ENCODE measurements at regions not wholly inside any gene's neighbourhood (a gene's known extent, or its start where the extent isn't known, plus 50 kb on each side); places are given as distances from the start of the nearest gene placed in this dataset.
"Not testable (repeated sequence)": the region's sequence is repeated elsewhere in the genome, so short reads cannot be mapped to it uniquely, and the experiment has no call there.

DNA sequence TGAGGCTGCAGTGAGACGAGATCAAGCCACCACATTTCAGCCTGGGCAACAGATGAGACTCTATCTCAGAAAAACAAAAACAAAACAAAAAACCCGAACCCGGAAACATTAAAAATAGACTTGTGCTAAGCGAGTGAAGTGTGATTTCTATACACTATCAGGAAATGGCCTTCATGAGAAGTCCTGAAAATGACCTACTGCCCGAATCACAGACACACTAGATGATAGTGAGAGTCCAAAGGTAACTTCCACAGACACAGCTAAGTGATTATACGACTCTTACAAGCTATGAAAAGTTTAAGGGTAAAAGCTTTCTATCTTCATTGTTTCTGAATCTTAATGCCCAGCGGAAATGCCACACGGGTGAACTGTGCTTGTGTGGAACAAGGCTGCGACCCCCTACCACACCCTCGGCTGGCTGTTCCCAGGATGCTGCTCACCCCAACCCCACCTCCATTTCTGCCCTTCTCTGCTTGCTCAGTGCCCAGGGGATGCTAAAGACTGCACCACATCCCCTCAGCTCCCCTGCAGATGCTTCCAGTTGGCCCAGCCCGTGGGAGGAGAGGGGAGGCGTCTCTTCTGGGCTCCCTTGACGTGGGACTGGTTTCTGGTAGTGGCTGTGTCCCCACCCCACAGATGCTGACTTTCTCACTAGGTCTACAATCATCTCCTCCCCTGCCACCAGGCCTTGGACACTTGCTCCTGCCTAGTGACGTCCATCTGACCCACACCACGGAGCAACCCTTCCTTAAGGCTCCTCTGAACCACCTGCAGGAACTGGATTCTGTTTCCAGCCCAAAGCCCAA lies 49.7 kb upstream of the LPCAT1 start:
- in situ Hi-C loops (cut with MboI; ENCODE audit: low sequenced_read_pairs, unreplicated experiment): not testable (repeated sequence)
- DNase-seq (ENCODE audit: low spot score): peak; percentile 13
